PC-9 (cell line): ENCODE measurements at regions not wholly inside any gene's neighbourhood (a gene's known extent, or its start where the extent isn't known, plus 50 kb on each side); places are given as distances from the start of the nearest gene placed in this dataset.
A peak's percentile ranks its signal among the peaks of the same experiment; 100 is the strongest.

Experiments
- BruUV-seq: library from RNA; stranded (reverse); fragments of 400-500 nt; replicated peaks from 2 replicates; lab custom pipeline; 2021; lab: Mats Ljungman, UMichigan
- CTCF ChIA-PET: fragments of 300-600 bp; sonication (Branson Sonifier 250); formaldehyde crosslinking; loops from one replicate; lab custom pipeline; 2022; ENCODE audit warnings: antibody characterized with exemption; lab: Charles Lee
- POLR2A ChIA-PET: fragments of 300-600 bp; sonication (Branson Sonifier 250); formaldehyde crosslinking; loops from one replicate; lab custom pipeline; 2022; ENCODE audit warnings: antibody characterized with exemption; ENCODE audit not compliant: unreplicated experiment; lab: Charles Lee
- DNase-seq, 2 experiments: peaks; one replicate each; pipeline versions ENCODE4 v3.0.0 to v3.0.0-alpha.2; 2015 to 2022; ENCODE audit warnings: mixed read lengths in 1 of 2
- H2AFZ ChIP-seq: fragments of 200-600 bp; sonication (generic); 2 replicates; pipeline ENCODE4 v1.8.1; 2017; ENCODE audit warnings: antibody characterized with exemption
- H3F3A ChIP-seq: fragments of 200-600 bp; sonication (generic); 2 replicates; pipeline ENCODE4 v1.8.1; 2017; ENCODE audit warnings: antibody characterized with exemption, mild to moderate bottlenecking, low read depth; ENCODE audit not compliant: insufficient read depth
- H3K27ac ChIP-seq: fragments of 200-600 bp; sonication (generic); 2 replicates; pipeline ENCODE4 v1.6.1; 2016; ENCODE audit warnings: mixed run types
- H3K27me3 ChIP-seq: fragments of 200-600 bp; sonication (generic); 2 replicates; pipeline ENCODE4 v1.6.1; 2016; ENCODE audit warnings: low read depth, mixed run types; ENCODE audit not compliant: insufficient read depth
- H3K36me3 ChIP-seq: fragments of 200-600 bp; sonication (generic); 2 replicates; pipeline ENCODE4 v1.6.1; 2016; ENCODE audit warnings: low read depth, mixed run types
- H3K4me1 ChIP-seq: fragments of 200-600 bp; sonication (generic); replicated peaks from 2 replicates; pipeline ENCODE4 v1.6.1; 2016; ENCODE audit warnings: mixed run types; ENCODE audit not compliant: insufficient read depth
- H3K4me2 ChIP-seq: fragments of 200-600 bp; sonication (generic); 2 replicates; pipeline ENCODE4 v1.6.1; 2017; ENCODE audit warnings: mixed run types
- H3K4me3 ChIP-seq: fragments of 200-600 bp; sonication (generic); 2 replicates; pipeline ENCODE4 v1.6.1; 2016; ENCODE audit warnings: mixed run types
- H3K79me2 ChIP-seq: fragments of 200-600 bp; sonication (generic); 2 replicates; pipeline ENCODE4 v1.6.1; 2017; ENCODE audit warnings: low read depth, mixed run types
- H3K9me2 ChIP-seq: fragments of 200-600 bp; sonication (generic); 2 replicates; pipeline ENCODE4 v1.8.1; 2017; ENCODE audit warnings: mild to moderate bottlenecking; ENCODE audit not compliant: insufficient read depth
- H3K9me3 ChIP-seq: fragments of 200-600 bp; sonication (generic); 2 replicates; pipeline ENCODE4 v1.8.1; 2016; ENCODE audit warnings: low read depth; ENCODE audit not compliant: insufficient read depth
- H4K20me1 ChIP-seq: fragments of 200-600 bp; sonication (generic); 2 replicates; pipeline ENCODE4 v1.8.1; 2017; ENCODE audit not compliant: insufficient read depth
- CTCF ChIP-seq: fragments of 200-600 bp; sonication (generic); conservative IDR thresholded peaks from 2 replicates; pipeline ENCODE4 v1.6.1; 2017; ENCODE audit warnings: mixed run types, antibody characterized with exemption, mild to moderate bottlenecking, moderate library complexity
- EZH2 ChIP-seq: fragments of 200-600 bp; sonication (generic); IDR thresholded peaks from 2 replicates; pipeline ENCODE4 v1.8.0; 2017; ENCODE audit warnings: antibody characterized with exemption, low read depth
- intact Hi-C: fragments of 100-400 bp; cut with micrococcal nuclease; formaldehyde crosslinking; loops from one replicate; pipeline ENCODE4 v1.10.0; 2022; ENCODE audit not compliant: unreplicated experiment

GRCh38 chr1:42085596-42085995 lies 67.6 kb upstream of the GUCA2B start:
- Histone ChIP-seq H3K9me2 (no peaks in the 10 kb centered on the region), H3K27me3 (no peaks in the 10 kb centered on the region), H3K4me1 (no peaks in the 10 kb centered on the region), H3K79me2 (no peaks in the 10 kb centered on the region), H3K4me3 (no peak overlapping the region), H3F3A (no peaks in the 10 kb centered on the region), H3K27ac (no peak overlapping the region), H3K9me3 (peaks cover 15% of the 10 kb centered on the region), H4K20me1 (no peaks in the 10 kb centered on the region), H2AFZ (peak overlapping the region; percentile 31; the same call in 1 of the 2 replicates), H3K4me2 (no peak overlapping the region), H3K36me3 (0 out of 2 replicates have a peak, but pooled peaks cover 3% of the 10 kb centered on the region)
- no TSS peak for BruUV-seq
- intact Hi-C loops: no loop called here
- TF ChIP-seq EZH2 (no peak), CTCF (no peak)
- DNase-seq: no peak
- POLR2A ChIA-PET: no interaction called here
- CTCF ChIA-PET: no interaction called here

- H3K9me3 ChIP-seq: peaks cover 8% of the 10 kb centered on the region; the same call in 1 of the 2 replicates
- CTCF ChIA-PET: no interaction called here
- H3F3A ChIP-seq: no peaks in the 10 kb centered on the region
- no peaks in the 10 kb centered on the region for H4K20me1 ChIP-seq
- BruUV-seq: no TSS peak
- TF ChIP-seq EZH2 (no peak), CTCF (no peak)
- no peak overlapping the region for H2AFZ ChIP-seq
- H3K9me2 ChIP-seq: no peaks in the 10 kb centered on the region
- intact Hi-C loops: no loop called here
- H3K4me3 ChIP-seq: no peak overlapping the region
- H3K27ac ChIP-seq: no peak overlapping the region
- H3K79me2 ChIP-seq: no peaks in the 10 kb centered on the region
- no peaks in the 10 kb centered on the region for H3K36me3 ChIP-seq
- no peaks in the 10 kb centered on the region for H3K4me1 ChIP-seq
- POLR2A ChIA-PET: no interaction called here
- H3K4me2 ChIP-seq: no peak overlapping the region
- H3K27me3 ChIP-seq: no peaks in the 10 kb centered on the region
- no peak for DNase-seq
Measured at GRCh38 chr1:42081475-42081874, 71.7 kb upstream of the GUCA2B start.

DNA sequence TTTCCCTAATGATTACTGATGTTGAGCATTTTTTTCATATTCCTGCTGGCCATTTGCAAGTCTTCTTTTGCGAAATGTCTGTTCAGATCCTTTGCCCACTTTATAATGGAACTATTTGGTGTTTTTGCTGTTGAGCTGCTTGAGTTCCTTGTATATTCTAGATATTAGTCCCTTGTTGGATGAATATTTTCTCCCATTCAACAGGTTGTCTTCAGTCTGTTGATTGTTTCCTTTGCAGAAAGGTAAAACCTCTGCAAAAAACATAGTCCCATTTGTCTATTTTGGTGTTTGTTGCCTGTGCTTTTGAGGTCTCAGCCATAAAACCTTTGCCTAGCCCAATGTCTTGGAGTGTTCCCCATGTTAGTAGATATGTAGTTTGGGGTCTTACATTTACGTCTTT lies 78.0 kb upstream of the GUCA2B start:
- Histone ChIP-seq H3F3A (no peaks in the 10 kb centered on the region), H4K20me1 (no peaks in the 10 kb centered on the region), H3K27me3 (no peaks in the 10 kb centered on the region), H3K27ac (no peak overlapping the region), H3K36me3 (no peaks in the 10 kb centered on the region), H3K4me2 (no peak overlapping the region), H3K79me2 (no peaks in the 10 kb centered on the region), H3K4me1 (no peaks in the 10 kb centered on the region), H2AFZ (no peak overlapping the region), H3K9me3 (peaks cover 8% of the 10 kb centered on the region; the same call in 1 of the 2 replicates), H3K9me2 (no peaks in the 10 kb centered on the region), H3K4me3 (no peak overlapping the region)
- BruUV-seq: no TSS peak
- no peak for TF ChIP-seq CTCF
- no peak for TF ChIP-seq EZH2
- CTCF ChIA-PET: no interaction called here
- intact Hi-C loops: no loop called here
- POLR2A ChIA-PET: no interaction called here
- no peak for DNase-seq
